ENCODE measurements at regions not wholly inside any gene's neighbourhood (a gene's known extent, or its start where the extent isn't known, plus 50 kb on each side); places are given as distances from the start of the nearest gene placed in this dataset.
A peak's percentile ranks its signal among the peaks of the same experiment; 100 is the strongest.

DNA sequence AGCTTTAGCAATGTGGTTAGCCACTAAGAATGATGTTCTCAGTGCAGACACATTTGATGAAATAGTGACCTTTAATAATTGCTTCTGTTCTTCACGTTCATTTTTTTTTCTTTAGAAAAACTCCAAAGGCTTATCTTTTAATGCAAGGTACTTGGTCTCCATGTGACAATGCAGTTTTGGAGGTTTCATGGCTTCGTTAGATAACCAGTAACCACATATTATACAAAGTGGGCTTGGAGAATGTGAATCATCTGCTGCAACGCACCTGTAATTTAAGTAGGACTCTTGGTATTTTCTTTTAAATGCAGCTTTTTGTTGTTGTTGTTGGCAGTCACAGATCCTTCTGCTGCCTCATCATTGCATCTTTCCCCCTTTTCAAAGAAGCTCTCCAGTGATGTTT is 1606.3 kb downstream of the SUCLG1 start:
- ATAC-seq: no peak
- no peaks in the 10 kb centered on the region for H3K9me3 ChIP-seq
- no peak for DNase-seq
- H3K4me3 ChIP-seq: no peak overlapping the region
- intact Hi-C loops (cut with DNase I): no loop called here
- H3K36me3 ChIP-seq: no peaks in the 10 kb centered on the region
- FAIRE-seq: no peak
- no peak overlapping the region for H3K27ac ChIP-seq
- no peaks in the 10 kb centered on the region for H3K27me3 ChIP-seq
- WGBS, 2 donors: 53 to 59% methylated on average over 3 of the region's 3 CpGs
- TF ChIP-seq, protein P1, sequence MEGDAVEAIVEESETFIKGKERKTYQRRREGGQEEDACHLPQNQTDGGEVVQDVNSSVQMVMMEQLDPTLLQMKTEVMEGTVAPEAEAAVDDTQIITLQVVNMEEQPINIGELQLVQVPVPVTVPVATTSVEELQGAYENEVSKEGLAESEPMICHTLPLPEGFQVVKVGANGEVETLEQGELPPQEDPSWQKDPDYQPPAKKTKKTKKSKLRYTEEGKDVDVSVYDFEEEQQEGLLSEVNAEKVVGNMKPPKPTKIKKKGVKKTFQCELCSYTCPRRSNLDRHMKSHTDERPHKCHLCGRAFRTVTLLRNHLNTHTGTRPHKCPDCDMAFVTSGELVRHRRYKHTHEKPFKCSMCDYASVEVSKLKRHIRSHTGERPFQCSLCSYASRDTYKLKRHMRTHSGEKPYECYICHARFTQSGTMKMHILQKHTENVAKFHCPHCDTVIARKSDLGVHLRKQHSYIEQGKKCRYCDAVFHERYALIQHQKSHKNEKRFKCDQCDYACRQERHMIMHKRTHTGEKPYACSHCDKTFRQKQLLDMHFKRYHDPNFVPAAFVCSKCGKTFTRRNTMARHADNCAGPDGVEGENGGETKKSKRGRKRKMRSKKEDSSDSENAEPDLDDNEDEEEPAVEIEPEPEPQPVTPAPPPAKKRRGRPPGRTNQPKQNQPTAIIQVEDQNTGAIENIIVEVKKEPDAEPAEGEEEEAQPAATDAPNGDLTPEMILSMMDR (IDR thresholded peaks at IDR 0.05): no peak
- no peaks in the 10 kb centered on the region for H3K4me1 ChIP-seq

DNA sequence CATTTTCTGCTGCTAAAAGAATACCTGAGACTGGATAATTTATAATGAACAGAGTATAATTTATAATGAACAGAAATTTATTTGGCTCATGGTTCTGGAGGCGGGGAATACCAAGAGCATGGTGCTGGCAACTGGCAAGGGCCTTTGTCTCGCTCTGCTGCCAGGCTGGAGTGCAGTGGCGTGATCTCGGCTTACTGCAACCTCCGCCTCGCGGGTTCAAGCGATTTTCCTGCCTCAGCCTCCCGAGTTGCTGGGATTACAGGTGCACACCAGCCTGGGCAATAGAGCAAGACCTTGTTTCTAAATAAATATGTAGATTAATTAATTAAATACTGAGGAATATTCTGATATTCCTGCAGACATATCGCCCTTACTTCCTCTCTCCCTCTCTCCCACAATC is 1610.8 kb downstream of the SUCLG1 start:
- no peak for FAIRE-seq
- H3K27ac ChIP-seq: no peak overlapping the region
- no peak overlapping the region for H3K4me3 ChIP-seq
- WGBS, 2 donors: 83 to 89% methylated on average over 10 of the region's 10 CpGs
- H3K36me3 ChIP-seq: no peaks in the 10 kb centered on the region
- H3K27me3 ChIP-seq: no peaks in the 10 kb centered on the region
- TF ChIP-seq, protein P1 (IDR thresholded peaks at IDR 0.05): no peak
- no peaks in the 10 kb centered on the region for H3K4me1 ChIP-seq
- H3K9me3 ChIP-seq: no peaks in the 10 kb centered on the region
- intact Hi-C loops (cut with DNase I): no loop called here
- DNase-seq: no peak
- ATAC-seq: no peak

DNA sequence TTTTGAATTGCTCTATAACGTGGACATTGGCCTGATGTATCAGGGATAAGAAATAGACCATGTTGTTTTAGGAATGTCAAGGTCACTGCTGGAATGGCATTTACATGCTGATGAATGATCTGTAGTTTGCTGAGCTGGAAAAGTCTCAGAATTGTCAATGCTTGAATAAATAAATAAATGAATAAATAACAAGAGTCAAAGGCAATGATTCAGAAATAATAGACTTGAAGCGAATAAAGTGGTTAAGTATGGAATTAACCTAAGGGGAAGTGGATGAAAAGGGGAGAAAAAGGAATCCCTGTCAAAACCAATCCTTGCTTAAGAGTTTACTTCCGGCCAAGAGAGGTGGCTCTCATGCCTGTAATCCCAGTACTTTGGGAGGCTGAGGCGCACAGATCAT is 1620.0 kb downstream of the SUCLG1 start:
- H3K27ac ChIP-seq: no peak overlapping the region
- H3K36me3 ChIP-seq: no peaks in the 10 kb centered on the region
- intact Hi-C loops (cut with DNase I): no loop called here
- TF ChIP-seq, protein P1 (IDR thresholded peaks at IDR 0.05): no peak
- FAIRE-seq (no peak), DNase-seq (no peak), ATAC-seq (no peak)
- 63 to 65% methylated on average over 4 of the region's 4 CpGs for WGBS, 2 donors
- no peak overlapping the region for H3K4me3 ChIP-seq
- H3K27me3 ChIP-seq: no peaks in the 10 kb centered on the region
- no peaks in the 10 kb centered on the region for H3K9me3 ChIP-seq
- no peaks in the 10 kb centered on the region for H3K4me1 ChIP-seq

DNA sequence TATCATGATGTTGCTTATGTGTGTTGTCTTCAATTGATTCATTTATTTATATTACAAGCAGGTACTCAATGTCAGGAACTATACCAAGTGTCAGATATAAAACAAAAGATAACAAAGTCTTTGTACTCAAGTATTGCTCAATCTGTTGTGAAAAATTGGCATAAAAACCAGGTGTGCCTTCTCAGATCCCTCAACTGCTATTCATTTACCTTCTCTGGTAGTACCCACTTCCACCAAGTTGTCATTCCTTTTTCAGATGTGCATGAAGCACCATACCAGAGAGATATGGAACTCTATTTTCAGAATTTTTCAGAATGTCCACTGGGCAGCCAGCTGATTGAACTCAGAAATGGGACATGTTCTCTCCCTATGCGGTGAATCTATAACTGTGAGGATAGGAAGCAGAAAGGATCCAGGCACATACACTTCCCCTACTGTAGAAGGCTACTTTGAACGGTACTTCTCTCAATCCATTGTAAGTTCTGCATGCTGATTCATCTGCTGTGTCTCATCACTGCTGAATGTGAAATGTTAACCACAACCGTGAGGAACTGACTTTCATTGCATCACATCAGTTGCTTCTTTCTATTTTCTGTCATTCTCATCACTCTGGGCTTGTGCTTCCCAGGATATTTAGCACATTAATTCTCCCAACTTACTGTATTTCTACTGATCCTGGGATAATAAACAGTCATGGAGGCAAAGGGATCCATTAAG is 1621.3 kb downstream of the SUCLG1 start:
- TF ChIP-seq, protein P1 (IDR thresholded peaks at IDR 0.05): no peak
- FAIRE-seq: no peak
- 85 to 87% methylated on average over 3 of the region's 3 CpGs for WGBS, 2 donors

DNA sequence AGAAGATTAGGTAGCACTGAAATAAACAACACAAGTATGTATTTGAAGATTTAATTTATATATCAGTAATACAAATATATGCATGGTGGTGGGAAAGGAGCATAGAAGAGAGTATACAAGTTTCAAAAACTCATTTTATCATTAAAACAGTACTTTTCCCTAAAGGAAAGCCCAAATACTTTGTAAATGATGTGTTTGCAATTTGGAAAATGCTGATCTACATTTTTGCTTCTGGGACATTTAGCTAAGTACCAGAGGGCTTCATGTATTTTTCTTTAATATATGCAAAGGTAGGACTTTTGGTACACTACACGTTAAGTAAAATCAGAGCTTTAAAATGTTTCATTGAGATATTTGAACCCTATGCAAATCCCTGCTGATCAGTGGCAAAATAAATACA is 1624.2 kb downstream of the SUCLG1 start:
- H3K27me3 ChIP-seq: no peaks in the 10 kb centered on the region
- no peaks in the 10 kb centered on the region for H3K9me3 ChIP-seq
- no peak overlapping the region for H3K4me3 ChIP-seq
- ATAC-seq: no peak
- intact Hi-C loops (cut with DNase I): no loop called here
- 84 to 86% methylated on average over 1 of the region's 1 CpG for WGBS, 2 donors
- H3K27ac ChIP-seq: no peak overlapping the region
- no peak for DNase-seq
- no peak for FAIRE-seq
- H3K4me1 ChIP-seq: peaks cover 0 to 6% (median 5%) of the 10 kb centered on the region in 3 donors
- no peaks in the 10 kb centered on the region for H3K36me3 ChIP-seq
- TF ChIP-seq, protein P1 (IDR thresholded peaks at IDR 0.05): no peak

More for the DNA sequence above, 1621.3 kb downstream of the SUCLG1 start:
- Histone ChIP-seq H3K36me3 (no peaks in the 10 kb centered on the region), H3K4me1 (no peaks in the 10 kb centered on the region), H3K4me3 (no peak overlapping the region), H3K9me3 (no peaks in the 10 kb centered on the region), H3K27ac (no peak overlapping the region), H3K27me3 (no peaks in the 10 kb centered on the region)
- intact Hi-C loops (cut with DNase I): no loop called here
- DNase-seq (no peak), ATAC-seq (peak in 1 of 4 donors; percentile 42)

Measured in pancreas (tissue), 10 donors.